Inferior parietal cortex (tissue), 1 donor: ENCODE measurements at regions not wholly inside any gene's neighbourhood (a gene's known extent, or its start where the extent isn't known, plus 50 kb on each side); places are given as distances from the start of the nearest gene placed in this dataset.

Experiments used
- DNase-seq: peaks from one replicate; pipeline ENCODE4 v3.0.0-alpha.2; 2016; ENCODE audit errors: extremely low spot score

- no peak for DNase-seq
These were observed 291.9 kb upstream of the PDE4D start for GRCh38 chr5:60185231-60186099.

- no peak for DNase-seq
These were observed 291.1 kb upstream of the PDE4D start for GRCh38 chr5:60184606-60185005.

- DNase-seq: no peak
These were observed 290.4 kb upstream of the PDE4D start for GRCh38 chr5:60183881-60184280.

GRCh38 chr5:60178101-60178500 is 284.6 kb upstream of the PDE4D start:
- no peak for DNase-seq

- DNase-seq: no peak
These were observed 284.1 kb upstream of the PDE4D start for GRCh38 chr5:60177596-60177995.

GRCh38 chr5:60173667-60174066 is 280.1 kb upstream of the PDE4D start:
- no peak for DNase-seq

- no peak for DNase-seq
These were observed 270.2 kb upstream of the PDE4D start for GRCh38 chr5:60163762-60164161.

- DNase-seq: no peak
These were observed 268.9 kb upstream of the PDE4D start for GRCh38 chr5:60162441-60162840.

GRCh38 chr5:60161340-60161934 is 267.9 kb upstream of the PDE4D start:
- no peak for DNase-seq

GRCh38 chr5:60149081-60149480 is 255.6 kb upstream of the PDE4D start:
- DNase-seq: no peak

GRCh38 chr5:60148366-60148765 is 254.8 kb upstream of the PDE4D start:
- no peak for DNase-seq

GRCh38 chr5:60147791-60148190 is 254.3 kb upstream of the PDE4D start:
- no peak for DNase-seq

GRCh38 chr5:60143942-60144549 is 250.5 kb upstream of the PDE4D start:
- DNase-seq: no peak

GRCh38 chr5:60141119-60141518 is 247.6 kb upstream of the PDE4D start:
- DNase-seq: no peak

GRCh38 chr5:60136841-60137240 is 243.3 kb upstream of the PDE4D start:
- no peak for DNase-seq

- DNase-seq: no peak
These were observed 238.0 kb upstream of the PDE4D start for GRCh38 chr5:60131504-60131903.

- DNase-seq: no peak
These were observed 232.1 kb upstream of the PDE4D start for GRCh38 chr5:60125636-60126035.

- no peak for DNase-seq
These were observed 209.6 kb upstream of the PDE4D start for GRCh38 chr5:60102961-60103693.

GRCh38 chr5:60101573-60101972 is 208.0 kb upstream of the PDE4D start:
- no peak for DNase-seq

- DNase-seq: no peak
These were observed 199.3 kb upstream of the PDE4D start for GRCh38 chr5:60092671-60093422.

GRCh38 chr5:60086583-60086982 is 193.1 kb upstream of the PDE4D start:
- DNase-seq: no peak

- no peak for DNase-seq
These were observed 190.7 kb upstream of the PDE4D start for GRCh38 chr5:60084226-60084625.
